ENCODE measurements at regions not wholly inside any gene's neighbourhood (a gene's known extent, or its start where the extent isn't known, plus 50 kb on each side); places are given as distances from the start of the nearest gene placed in this dataset.

GRCh38 chr12:30082381-30082780 is 298.6 kb upstream of the TMTC1 start:
- TF ChIP-seq CTCF (IDR thresholded peaks at IDR 0.05) (no peak), POLR2A (IDR thresholded peaks at IDR 0.05) (no peak), EP300 (IDR thresholded peaks at IDR 0.05) (no peak), POLR2AphosphoS5 (IDR thresholded peaks at IDR 0.05) (no peak)

Measured in gastroesophageal sphincter (tissue), 3 donors.